Liver (tissue), 7 donors: ENCODE measurements at regions not wholly inside any gene's neighbourhood (a gene's known extent, or its start where the extent isn't known, plus 50 kb on each side); places are given as distances from the start of the nearest gene placed in this dataset.

Source experiments
- DNase-seq: peaks from one replicate; pipeline ENCODE4 v3.0.0-alpha.2; 2017; ENCODE audit warnings: low spot score
- H3K27ac ChIP-seq, 2 donors: one replicate each; pipeline ENCODE4 v1.7.0; 2013; ENCODE audit warnings: inconsistent platforms in 2 of 2, low read length in 2 of 2, control low read depth in 1 of 2, low read depth in 1 of 2, mild to moderate bottlenecking in 1 of 2
- H3K27me3 ChIP-seq, 4 donors: one replicate each; pipeline versions ENCODE4 v1.6.1 to v1.7.0; 2013; ENCODE audit warnings: low read length in 3 of 4, inconsistent platforms in 1 of 4, mild to moderate bottlenecking in 1 of 4, moderate library complexity in 1 of 4; ENCODE audit not compliant: control insufficient read depth in 4 of 4, insufficient read depth in 4 of 4
- H3K36me3 ChIP-seq, 4 donors: one replicate each; pipeline versions ENCODE4 v1.6.1 to v1.7.0; 2013; ENCODE audit warnings: low read length in 3 of 4, mild to moderate bottlenecking in 3 of 4, low read depth in 1 of 4, moderate library complexity in 1 of 4; ENCODE audit not compliant: control insufficient read depth in 4 of 4, insufficient read depth in 3 of 4
- H3K4me1 ChIP-seq, 4 donors: one replicate each; pipeline versions ENCODE4 v1.6.1 to v1.7.0; 2013; ENCODE audit warnings: low read length in 3 of 4, mild to moderate bottlenecking in 3 of 4, moderate library complexity in 1 of 4; ENCODE audit not compliant: control insufficient read depth in 4 of 4, insufficient read depth in 4 of 4
- H3K4me3 ChIP-seq, 3 donors: one replicate each; pipeline versions ENCODE4 v1.6.1 to v1.7.0; 2013; ENCODE audit warnings: low read length in 3 of 3, control low read depth in 1 of 3, low read depth in 1 of 3, mild to moderate bottlenecking in 1 of 3
- H3K9ac ChIP-seq, 2 donors: one replicate each; pipeline ENCODE4 v1.7.0; 2013; ENCODE audit warnings: low read length in 2 of 2, mild to moderate bottlenecking in 2 of 2, moderate library complexity in 2 of 2, control low read depth in 1 of 2, low read depth in 1 of 2
- H3K9me3 ChIP-seq, 4 donors: one replicate each; pipeline versions ENCODE4 v1.6.1 to v1.7.0; 2013; ENCODE audit warnings: low read length in 3 of 4; ENCODE audit not compliant: control insufficient read depth in 4 of 4
- EGR1 ChIP-seq, 2 donors: IDR thresholded peaks; 2 replicates each; pipeline ENCODE4 v1.6.1; 2016 to 2018; ENCODE audit warnings: antibody characterized with exemption in 2 of 2, low read depth in 2 of 2
- FOXA1 ChIP-seq: IDR thresholded peaks from 2 replicates; pipeline ENCODE4 v1.6.1; 2016; ENCODE audit warnings: antibody characterized with exemption
- FOXA2 ChIP-seq: IDR thresholded peaks from 2 replicates; pipeline ENCODE4 v1.6.1; 2016; ENCODE audit warnings: antibody characterized with exemption
- HNF4A ChIP-seq, 2 donors: conservative IDR thresholded peaks; 2 replicates each; pipeline ENCODE4 v1.6.1; 2016; ENCODE audit warnings: antibody characterized with exemption in 2 of 2, mild to moderate bottlenecking in 2 of 2
- JUND ChIP-seq, 2 donors: IDR thresholded peaks; 2 replicates each; pipeline ENCODE4 v1.6.1; 2016; ENCODE audit warnings: antibody characterized with exemption in 2 of 2
- MAX ChIP-seq: IDR thresholded peaks from 2 replicates; pipeline ENCODE4 v1.6.1; 2016; ENCODE audit warnings: antibody characterized with exemption
- RAD21 ChIP-seq, 2 donors: IDR thresholded peaks; 2 replicates each; pipeline ENCODE4 v1.6.1; 2016; ENCODE audit warnings: antibody characterized with exemption in 2 of 2, mild to moderate bottlenecking in 2 of 2
- RXRA ChIP-seq, 2 donors: IDR thresholded peaks; 2 replicates each; pipeline ENCODE4 v1.6.1; 2017 to 2018; ENCODE audit warnings: antibody characterized with exemption in 2 of 2, mild to moderate bottlenecking in 1 of 2
- SP1 ChIP-seq: IDR thresholded peaks from 2 replicates; pipeline ENCODE4 v1.6.1; 2018; ENCODE audit warnings: antibody characterized with exemption, mild to moderate bottlenecking
- TAF1 ChIP-seq: conservative IDR thresholded peaks from 2 replicates; pipeline ENCODE4 v1.6.1; 2016; ENCODE audit warnings: antibody characterized with exemption, mild to moderate bottlenecking
- YY1 ChIP-seq: IDR thresholded peaks from 2 replicates; pipeline ENCODE4 v1.6.1; 2016; ENCODE audit warnings: antibody characterized with exemption, mild to moderate bottlenecking
- ZBTB33 ChIP-seq: IDR thresholded peaks from 2 replicates; pipeline ENCODE4 v1.6.1; 2016; ENCODE audit warnings: antibody characterized with exemption
- WGBS: extraction: QIAGEN DNeasy Blood & Tissue Kit; methylation state at CpG from one replicate; pipeline ENCODE4 v1.1.7; 2013; 5-methylcytosine and 5-hydroxymethylcytosine counted together
- TF ChIP-seq, protein P1 (sequence below): IDR thresholded peaks from 2 replicates; pipeline ENCODE4 v1.6.1; 2016; ENCODE audit warnings: antibody characterized with exemption, mild to moderate bottlenecking
- donor health status: healthy.
- donor health status: healthy.
- donor health status: healthy.
- donor health status: healthy.

- Histone ChIP-seq H3K9ac (no peak overlapping the region), H3K36me3 (no peaks in the 10 kb centered on the region), H3K4me3 (no peak overlapping the region), H3K27me3 (no peaks in the 10 kb centered on the region), H3K27ac (no peak overlapping the region), H3K4me1 (no peaks in the 10 kb centered on the region), H3K9me3 (peaks cover 0 to 3% (median 0%) of the 10 kb centered on the region in 4 donors)
- TF ChIP-seq MAX (no peak), FOXA2 (no peak), FOXA1 (no peak), HNF4A (conservative IDR thresholded peaks at IDR 0.05) (no peak), SP1 (no peak)
- TF ChIP-seq, protein P1, sequence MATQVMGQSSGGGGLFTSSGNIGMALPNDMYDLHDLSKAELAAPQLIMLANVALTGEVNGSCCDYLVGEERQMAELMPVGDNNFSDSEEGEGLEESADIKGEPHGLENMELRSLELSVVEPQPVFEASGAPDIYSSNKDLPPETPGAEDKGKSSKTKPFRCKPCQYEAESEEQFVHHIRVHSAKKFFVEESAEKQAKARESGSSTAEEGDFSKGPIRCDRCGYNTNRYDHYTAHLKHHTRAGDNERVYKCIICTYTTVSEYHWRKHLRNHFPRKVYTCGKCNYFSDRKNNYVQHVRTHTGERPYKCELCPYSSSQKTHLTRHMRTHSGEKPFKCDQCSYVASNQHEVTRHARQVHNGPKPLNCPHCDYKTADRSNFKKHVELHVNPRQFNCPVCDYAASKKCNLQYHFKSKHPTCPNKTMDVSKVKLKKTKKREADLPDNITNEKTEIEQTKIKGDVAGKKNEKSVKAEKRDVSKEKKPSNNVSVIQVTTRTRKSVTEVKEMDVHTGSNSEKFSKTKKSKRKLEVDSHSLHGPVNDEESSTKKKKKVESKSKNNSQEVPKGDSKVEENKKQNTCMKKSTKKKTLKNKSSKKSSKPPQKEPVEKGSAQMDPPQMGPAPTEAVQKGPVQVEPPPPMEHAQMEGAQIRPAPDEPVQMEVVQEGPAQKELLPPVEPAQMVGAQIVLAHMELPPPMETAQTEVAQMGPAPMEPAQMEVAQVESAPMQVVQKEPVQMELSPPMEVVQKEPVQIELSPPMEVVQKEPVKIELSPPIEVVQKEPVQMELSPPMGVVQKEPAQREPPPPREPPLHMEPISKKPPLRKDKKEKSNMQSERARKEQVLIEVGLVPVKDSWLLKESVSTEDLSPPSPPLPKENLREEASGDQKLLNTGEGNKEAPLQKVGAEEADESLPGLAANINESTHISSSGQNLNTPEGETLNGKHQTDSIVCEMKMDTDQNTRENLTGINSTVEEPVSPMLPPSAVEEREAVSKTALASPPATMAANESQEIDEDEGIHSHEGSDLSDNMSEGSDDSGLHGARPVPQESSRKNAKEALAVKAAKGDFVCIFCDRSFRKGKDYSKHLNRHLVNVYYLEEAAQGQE: no peak
- DNase-seq: no peak
- WGBS: 75% methylated on average over 5 of the region's 5 CpGs
These were observed 181.3 kb upstream of the TUT7 start for GRCh38 chr9:86535406-86535915.

DNA sequence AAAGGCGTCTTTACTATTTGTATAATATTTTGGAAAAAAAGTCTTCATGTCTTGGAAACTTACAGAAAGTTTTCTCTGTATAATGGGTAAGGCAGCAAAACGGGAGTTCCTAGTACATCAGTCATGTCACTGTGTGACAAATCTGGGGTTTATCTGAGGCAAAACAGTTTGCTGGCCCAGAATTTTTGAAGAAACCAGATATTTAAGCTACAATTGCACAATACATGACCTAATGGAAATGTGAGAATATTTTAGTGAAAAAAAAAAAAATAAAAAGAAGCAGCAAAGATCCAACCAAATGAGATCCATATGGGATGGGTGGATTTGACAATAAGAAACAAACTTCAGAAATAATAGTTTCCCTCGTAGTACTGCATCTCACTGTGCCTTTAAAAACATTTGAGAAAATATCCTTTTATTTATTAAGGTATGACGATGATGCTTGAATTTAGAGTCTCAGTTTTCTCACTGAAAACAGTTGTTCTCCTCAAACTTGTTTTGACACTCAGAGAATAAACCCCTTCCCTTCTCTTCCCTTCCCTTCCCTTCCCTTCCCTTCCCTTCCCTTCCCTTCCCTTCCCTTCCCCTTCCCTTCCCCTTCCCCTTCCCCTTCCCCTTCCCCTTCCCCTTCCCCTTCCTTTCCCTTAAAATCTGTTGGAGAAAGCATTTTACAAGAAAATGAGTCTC lies 180.5 kb upstream of the TUT7 start:
- H3K9me3 ChIP-seq: peaks cover 0 to 3% (median 0%) of the 10 kb centered on the region in 4 donors
- no peak for DNase-seq
- no peaks in the 10 kb centered on the region for H3K4me1 ChIP-seq
- TF ChIP-seq RAD21 (IDR thresholded peaks at IDR 0.05) (no peak), FOXA2 (no peak), JUND (IDR thresholded peaks at IDR 0.05) (no peak), TAF1 (no peak), RXRA (IDR thresholded peaks at IDR 0.05) (no peak), EGR1 (IDR thresholded peaks at IDR 0.05; ENCODE audit: low read depth in 2 of 2) (no peak), ZBTB33 (no peak), HNF4A (conservative IDR thresholded peaks at IDR 0.05) (no peak), YY1 (no peak)
- TF ChIP-seq, protein P1: no peak
- no peaks in the 10 kb centered on the region for H3K27me3 ChIP-seq
- 72% methylated on average over 4 of the region's 4 CpGs for WGBS
- no peak overlapping the region for H3K27ac ChIP-seq
- H3K36me3 ChIP-seq: no peaks in the 10 kb centered on the region
- H3K4me3 ChIP-seq: no peak overlapping the region
- no peak overlapping the region for H3K9ac ChIP-seq
